ENCODE measurements at regions not wholly inside any gene's neighbourhood (a gene's known extent, or its start where the extent isn't known, plus 50 kb on each side); places are given as distances from the start of the nearest gene placed in this dataset.
"Not testable (repeated sequence)": the region's sequence is repeated elsewhere in the genome, so short reads cannot be mapped to it uniquely, and the experiment has no call there.

- H4K20me1 ChIP-seq (ENCODE audit: insufficient read depth, low read length); H3K36me3 ChIP-seq (replicated peaks in 1 of 2; ENCODE audit: control insufficient read depth in 1 of 2, insufficient read depth in 2 of 2, low read length in 2 of 2); H3K79me2 ChIP-seq (ENCODE audit: insufficient read depth, low read length); H3K9ac ChIP-seq (ENCODE audit: insufficient read depth, low read depth, low read length); H3K9me3 ChIP-seq (ENCODE audit: low read length); FAIRE-seq; H3K27ac ChIP-seq (ENCODE audit: extremely low read length, insufficient read depth, low read length); H3K4me2 ChIP-seq (ENCODE audit: low read depth, low read length); CTCF ChIA-PET (ENCODE audit: low intra/inter-chr PET ratio, low total read pairs); in situ Hi-C loops (cut with HindIII; ENCODE audit: extremely low pct_ligation_motif_present, low pct_unique_long_range_greater_than_20kb); H3K4me1 ChIP-seq (ENCODE audit: insufficient read depth, low read length); BruUV-seq (replicated peaks); H2AFZ ChIP-seq (ENCODE audit: low read length); POLR2A ChIA-PET; intact Hi-C loops (cut with micrococcal nuclease; ENCODE audit: unreplicated experiment); H3K27me3 ChIP-seq (ENCODE audit: control insufficient read depth in 1 of 2, insufficient read depth in 2 of 2, low read length in 2 of 2); H3K4me3 ChIP-seq (replicated peaks in 1 of 3; ENCODE audit: insufficient read depth in 1 of 3, low read depth in 2 of 3, low read length in 3 of 3): not testable (repeated sequence)
- WGBS (ENCODE audit: low lambda C conversion rate), result 60% methylated on average over 3 of the region's 3 CpGs
- TF ChIP-seq, protein P1, sequence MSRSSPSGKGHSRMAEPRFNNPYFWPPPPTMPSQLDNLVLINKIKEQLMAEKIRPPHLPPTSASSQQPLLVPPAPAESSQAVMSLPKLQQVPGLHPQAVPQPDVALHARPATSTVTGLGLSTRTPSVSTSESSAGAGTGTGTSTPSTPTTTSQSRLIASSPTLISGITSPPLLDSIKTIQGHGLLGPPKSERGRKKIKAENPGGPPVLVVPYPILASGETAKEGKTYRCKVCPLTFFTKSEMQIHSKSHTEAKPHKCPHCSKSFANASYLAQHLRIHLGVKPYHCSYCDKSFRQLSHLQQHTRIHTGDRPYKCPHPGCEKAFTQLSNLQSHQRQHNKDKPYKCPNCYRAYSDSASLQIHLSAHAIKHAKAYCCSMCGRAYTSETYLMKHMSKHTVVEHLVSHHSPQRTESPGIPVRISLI (CRISPR knock-in tag; IDR thresholded peaks at IDR 0.05; ENCODE audit: borderline replicate concordance), result peak; percentile 44; the same call in 1 of the 2 replicates
- peak; percentile 23 for TF ChIP-seq CTCF (CRISPR knock-in tag; IDR thresholded peaks at IDR 0.05)
- DNase-seq (ENCODE audit: low spot score), result peak; percentile 26
- ATAC-seq, result peak; percentile 35; the same call in 1 of the 3 replicates
Measured at GRCh38 chr10:38390725-38391124, 296.6 kb downstream of the ZNF37A start.

DNA sequence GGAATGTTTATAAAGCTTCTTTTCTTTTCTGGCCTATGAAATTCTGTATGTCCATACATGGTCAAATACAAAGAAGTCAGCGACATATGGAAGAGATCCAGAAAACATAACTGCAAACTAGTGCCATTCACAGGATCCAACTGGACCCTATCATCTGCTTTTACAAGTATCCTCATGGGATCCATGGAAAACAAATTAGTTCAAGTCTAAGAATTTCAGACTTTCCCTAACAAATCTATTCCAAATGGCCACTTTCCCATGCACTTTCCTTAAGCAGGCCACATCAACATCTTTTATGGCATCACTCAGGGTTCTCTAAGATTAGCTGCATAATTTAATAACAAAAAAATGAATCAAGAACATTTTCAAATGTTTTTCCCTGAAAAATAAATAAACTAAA lies 301.3 kb downstream of the ZNF37A start:
- DNase-seq (ENCODE audit: low spot score); FAIRE-seq: not testable (repeated sequence)

DNA sequence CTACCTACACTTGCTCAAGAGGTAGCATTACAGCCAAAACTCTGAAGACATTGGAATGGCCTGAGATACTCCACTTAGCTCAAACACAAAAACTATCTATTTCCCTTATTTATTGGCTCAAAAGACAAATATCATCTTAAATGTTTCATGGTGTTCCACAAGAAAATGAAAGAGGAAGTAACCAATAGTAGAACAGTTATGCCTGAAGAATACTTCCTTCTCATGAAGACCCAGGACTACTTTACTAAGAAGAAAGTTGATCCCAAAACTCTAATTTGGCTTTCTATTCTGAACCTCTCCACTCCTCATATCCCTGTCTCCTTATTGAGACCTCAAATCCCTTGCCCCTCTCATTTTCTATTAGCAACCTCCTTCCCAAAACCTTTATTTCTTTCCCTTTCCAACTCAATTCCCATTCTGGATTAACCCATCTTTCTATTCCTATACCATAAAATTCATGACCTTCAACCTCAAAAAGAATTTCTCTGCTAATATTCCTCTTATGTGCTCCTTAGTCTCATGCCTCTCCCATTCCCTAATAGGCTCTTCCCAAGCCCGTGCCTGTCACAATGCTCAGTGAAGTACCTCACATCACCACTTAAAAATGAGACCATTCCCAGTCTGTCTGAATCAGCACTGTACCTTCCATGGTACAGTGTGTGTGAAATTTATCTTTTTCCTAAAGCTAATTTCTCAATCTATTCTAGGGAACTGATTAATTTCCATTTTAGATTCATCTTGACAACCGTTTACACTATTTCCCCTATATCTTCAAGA lies 302.2 kb downstream of the ZNF37A start:
- ATAC-seq, result peak; percentile 70
- H3K27ac ChIP-seq (ENCODE audit: extremely low read length, insufficient read depth, low read length); BruUV-seq (replicated peaks); H3K4me1 ChIP-seq (ENCODE audit: insufficient read depth, low read length); in situ Hi-C loops (cut with HindIII; ENCODE audit: extremely low pct_ligation_motif_present, low pct_unique_long_range_greater_than_20kb); H4K20me1 ChIP-seq (ENCODE audit: insufficient read depth, low read length); H2AFZ ChIP-seq (ENCODE audit: low read length); H3K36me3 ChIP-seq (replicated peaks in 1 of 2; ENCODE audit: control insufficient read depth in 1 of 2, insufficient read depth in 2 of 2, low read length in 2 of 2); CTCF ChIA-PET (ENCODE audit: low intra/inter-chr PET ratio, low total read pairs); H3K4me2 ChIP-seq (ENCODE audit: low read depth, low read length); H3K4me3 ChIP-seq (replicated peaks in 1 of 3; ENCODE audit: insufficient read depth in 1 of 3, low read depth in 2 of 3, low read length in 3 of 3); POLR2A ChIA-PET; H3K9me3 ChIP-seq (ENCODE audit: low read length); H3K27me3 ChIP-seq (ENCODE audit: control insufficient read depth in 1 of 2, insufficient read depth in 2 of 2, low read length in 2 of 2); FAIRE-seq; H3K79me2 ChIP-seq (ENCODE audit: insufficient read depth, low read length); H3K9ac ChIP-seq (ENCODE audit: insufficient read depth, low read depth, low read length); DNase-seq (ENCODE audit: low spot score); intact Hi-C loops (cut with micrococcal nuclease; ENCODE audit: unreplicated experiment): not testable (repeated sequence)
- 56% methylated on average over 1 of the region's 2 CpGs for WGBS (ENCODE audit: low lambda C conversion rate)

More for the DNA sequence above, 301.3 kb downstream of the ZNF37A start:
- BruUV-seq (replicated peaks); H3K27me3 ChIP-seq (ENCODE audit: control insufficient read depth in 1 of 2, insufficient read depth in 2 of 2, low read length in 2 of 2); POLR2A ChIA-PET; H3K4me3 ChIP-seq (replicated peaks in 1 of 3; ENCODE audit: insufficient read depth in 1 of 3, low read depth in 2 of 3, low read length in 3 of 3); ATAC-seq; CTCF ChIA-PET (ENCODE audit: low intra/inter-chr PET ratio, low total read pairs); H4K20me1 ChIP-seq (ENCODE audit: insufficient read depth, low read length); H3K9me3 ChIP-seq (ENCODE audit: low read length); H3K4me2 ChIP-seq (ENCODE audit: low read depth, low read length); H3K4me1 ChIP-seq (ENCODE audit: insufficient read depth, low read length); H3K36me3 ChIP-seq (replicated peaks in 1 of 2; ENCODE audit: control insufficient read depth in 1 of 2, insufficient read depth in 2 of 2, low read length in 2 of 2); H3K27ac ChIP-seq (ENCODE audit: extremely low read length, insufficient read depth, low read length); in situ Hi-C loops (cut with HindIII; ENCODE audit: extremely low pct_ligation_motif_present, low pct_unique_long_range_greater_than_20kb); H3K9ac ChIP-seq (ENCODE audit: insufficient read depth, low read depth, low read length); H3K79me2 ChIP-seq (ENCODE audit: insufficient read depth, low read length); intact Hi-C loops (cut with micrococcal nuclease; ENCODE audit: unreplicated experiment); H2AFZ ChIP-seq (ENCODE audit: low read length): not testable (repeated sequence)
- 88% methylated on average over 1 of the region's 1 CpG for WGBS (ENCODE audit: low lambda C conversion rate)

All from HepG2 (cell line).